ENCODE measurements at regions not wholly inside any gene's neighbourhood (a gene's known extent, or its start where the extent isn't known, plus 50 kb on each side); places are given as distances from the start of the nearest gene placed in this dataset.

DNA sequence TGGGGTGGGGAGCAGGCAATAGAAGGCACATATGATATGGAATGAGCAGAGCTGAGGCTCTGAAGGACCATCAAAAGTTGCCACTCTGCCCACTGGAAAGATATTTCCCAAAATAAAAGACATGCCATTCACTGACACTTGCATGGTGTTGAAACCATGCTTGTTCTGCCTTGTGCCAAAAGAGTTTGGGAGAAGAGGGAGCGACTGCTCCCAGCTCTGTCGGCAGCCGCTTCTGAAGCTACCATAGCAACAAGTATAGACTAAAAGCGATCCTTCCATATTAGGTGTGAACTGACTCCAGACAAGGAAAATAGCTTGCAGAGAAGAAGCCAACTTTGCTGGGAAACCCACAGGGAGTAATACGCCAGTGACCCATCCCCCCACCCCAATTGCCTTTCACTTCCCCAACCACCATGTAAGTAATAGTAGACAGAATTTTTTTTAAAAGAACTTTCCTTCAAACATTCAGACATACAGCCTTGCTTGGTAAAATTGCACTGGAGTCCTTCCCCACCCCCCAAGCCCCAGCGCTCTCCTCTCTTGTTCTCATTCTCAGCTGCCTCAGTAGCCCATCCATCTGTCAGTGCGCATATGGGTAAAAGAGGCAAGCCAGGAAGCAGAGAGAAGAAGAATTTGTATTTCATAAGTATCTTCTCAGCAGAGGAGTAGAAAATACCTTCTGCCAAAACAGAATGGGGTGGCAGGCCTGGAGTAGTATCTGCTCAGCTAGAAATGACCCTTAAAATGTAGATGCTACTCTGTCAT is 263.7 kb downstream of the OMA1 start:
- WGBS, 2 donors (ENCODE audit: low coverage in 1 of 2): 35 to 51% methylated on average over 4 to 5 of the region's 7 CpGs
- no peak overlapping the region for H3K27ac ChIP-seq
- TF ChIP-seq EP300 (IDR thresholded peaks at IDR 0.05) (no peak), POLR2AphosphoS5 (IDR thresholded peaks at IDR 0.05) (no peak), POLR2A (IDR thresholded peaks at IDR 0.05) (no peak)
- TF ChIP-seq, protein P1, sequence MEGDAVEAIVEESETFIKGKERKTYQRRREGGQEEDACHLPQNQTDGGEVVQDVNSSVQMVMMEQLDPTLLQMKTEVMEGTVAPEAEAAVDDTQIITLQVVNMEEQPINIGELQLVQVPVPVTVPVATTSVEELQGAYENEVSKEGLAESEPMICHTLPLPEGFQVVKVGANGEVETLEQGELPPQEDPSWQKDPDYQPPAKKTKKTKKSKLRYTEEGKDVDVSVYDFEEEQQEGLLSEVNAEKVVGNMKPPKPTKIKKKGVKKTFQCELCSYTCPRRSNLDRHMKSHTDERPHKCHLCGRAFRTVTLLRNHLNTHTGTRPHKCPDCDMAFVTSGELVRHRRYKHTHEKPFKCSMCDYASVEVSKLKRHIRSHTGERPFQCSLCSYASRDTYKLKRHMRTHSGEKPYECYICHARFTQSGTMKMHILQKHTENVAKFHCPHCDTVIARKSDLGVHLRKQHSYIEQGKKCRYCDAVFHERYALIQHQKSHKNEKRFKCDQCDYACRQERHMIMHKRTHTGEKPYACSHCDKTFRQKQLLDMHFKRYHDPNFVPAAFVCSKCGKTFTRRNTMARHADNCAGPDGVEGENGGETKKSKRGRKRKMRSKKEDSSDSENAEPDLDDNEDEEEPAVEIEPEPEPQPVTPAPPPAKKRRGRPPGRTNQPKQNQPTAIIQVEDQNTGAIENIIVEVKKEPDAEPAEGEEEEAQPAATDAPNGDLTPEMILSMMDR (IDR thresholded peaks at IDR 0.05): no peak
- no peak for ATAC-seq
- H3K9me3 ChIP-seq: peaks cover 0 to 8% (median 0%) of the 10 kb centered on the region in 3 donors
- H3K4me3 ChIP-seq: no peak overlapping the region
- no peaks in the 10 kb centered on the region for H3K4me1 ChIP-seq
- H3K27me3 ChIP-seq: no peaks in the 10 kb centered on the region
- no peaks in the 10 kb centered on the region for H3K36me3 ChIP-seq

DNA sequence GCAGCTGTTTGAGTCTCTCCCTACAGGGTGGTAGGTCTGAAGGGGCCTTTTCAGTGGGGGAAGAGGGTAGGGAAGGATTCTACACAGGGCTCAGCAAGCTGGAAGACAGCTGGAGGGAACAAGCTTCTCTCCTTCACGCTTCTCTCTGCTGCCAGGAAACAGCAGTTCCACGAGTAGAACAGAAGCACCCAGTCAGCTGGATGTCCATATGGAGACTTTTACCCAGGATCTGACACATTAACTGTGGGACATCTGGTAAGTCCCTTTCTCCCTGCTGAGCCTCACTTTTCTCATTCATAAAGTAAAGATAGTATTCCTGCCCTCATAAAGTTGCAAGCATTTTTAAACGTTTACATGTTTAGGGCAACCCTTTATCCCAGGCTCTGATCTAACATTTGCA is 280.3 kb downstream of the OMA1 start:
- no peak overlapping the region for H3K27ac ChIP-seq
- WGBS, 2 donors (ENCODE audit: low coverage in 1 of 2): 47 to 61% methylated on average over 3 of the region's 3 CpGs
- no peaks in the 10 kb centered on the region for H3K36me3 ChIP-seq
- H3K4me3 ChIP-seq: no peak overlapping the region
- no peaks in the 10 kb centered on the region for H3K9me3 ChIP-seq
- no peak for ATAC-seq
- TF ChIP-seq POLR2AphosphoS5 (IDR thresholded peaks at IDR 0.05): no peak
- no peak for TF ChIP-seq EP300 (IDR thresholded peaks at IDR 0.05)
- no peak for TF ChIP-seq POLR2A (IDR thresholded peaks at IDR 0.05)
- TF ChIP-seq, protein P1 (IDR thresholded peaks at IDR 0.05): no peak
- H3K27me3 ChIP-seq: no peaks in the 10 kb centered on the region
- no peaks in the 10 kb centered on the region for H3K4me1 ChIP-seq

DNA sequence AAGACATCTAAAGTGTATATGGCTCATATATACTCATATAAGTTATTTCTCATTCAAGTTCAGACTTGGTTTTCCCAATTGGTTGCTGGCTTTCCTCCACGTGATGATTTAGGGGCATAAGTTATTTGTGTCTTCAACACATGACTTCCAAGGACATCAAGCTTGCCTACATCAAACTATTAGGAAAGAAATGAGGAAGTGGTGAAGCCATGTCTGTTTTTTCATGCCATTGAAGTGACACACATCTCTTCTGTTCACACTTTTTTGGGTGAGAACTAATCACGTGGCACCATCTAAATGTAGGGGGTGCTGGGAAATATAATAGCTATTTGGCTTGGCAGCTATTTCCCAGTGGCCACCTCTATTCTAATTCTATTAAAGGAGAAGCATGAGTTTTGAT is 282.1 kb downstream of the OMA1 start:
- WGBS, 2 donors (ENCODE audit: low coverage in 1 of 2): 38 to 59% methylated on average over 1 to 2 of the region's 2 CpGs
- Histone ChIP-seq H3K36me3 (no peaks in the 10 kb centered on the region), H3K4me1 (no peaks in the 10 kb centered on the region), H3K27ac (no peak overlapping the region), H3K27me3 (no peaks in the 10 kb centered on the region), H3K4me3 (no peak overlapping the region), H3K9me3 (no peaks in the 10 kb centered on the region)
- TF ChIP-seq POLR2AphosphoS5 (IDR thresholded peaks at IDR 0.05) (no peak), EP300 (IDR thresholded peaks at IDR 0.05) (no peak), POLR2A (IDR thresholded peaks at IDR 0.05) (no peak)
- TF ChIP-seq, protein P1 (IDR thresholded peaks at IDR 0.05): no peak
- no peak for ATAC-seq

DNA sequence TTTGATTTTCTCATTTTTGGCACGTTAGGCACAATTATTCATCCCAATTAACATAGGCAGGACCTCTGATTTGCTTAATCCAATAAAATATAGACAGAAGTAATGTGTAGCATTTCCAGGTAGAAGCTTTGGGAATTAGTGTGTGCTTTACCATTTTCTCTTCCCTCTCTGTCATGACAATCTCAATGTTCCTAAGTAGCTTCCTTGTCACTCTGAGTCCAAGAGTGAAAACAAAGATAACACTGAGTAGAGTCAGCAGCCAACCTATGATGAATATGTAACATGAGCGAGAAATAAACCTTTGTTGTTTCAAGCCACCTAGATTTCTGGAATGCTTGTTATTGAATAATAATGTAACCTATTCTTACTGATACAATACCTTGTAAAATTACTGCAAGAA is 283.8 kb downstream of the OMA1 start:
- Histone ChIP-seq H3K9me3 (no peaks in the 10 kb centered on the region), H3K4me1 (no peaks in the 10 kb centered on the region), H3K36me3 (no peaks in the 10 kb centered on the region), H3K27ac (no peak overlapping the region), H3K27me3 (no peaks in the 10 kb centered on the region), H3K4me3 (no peak overlapping the region)
- TF ChIP-seq POLR2AphosphoS5 (IDR thresholded peaks at IDR 0.05): no peak
- no peak for TF ChIP-seq EP300 (IDR thresholded peaks at IDR 0.05)
- TF ChIP-seq, protein P1 (IDR thresholded peaks at IDR 0.05): no peak
- no peak for TF ChIP-seq POLR2A (IDR thresholded peaks at IDR 0.05)
- ATAC-seq: no peak
- 70% methylated on average over 2 of the region's 2 CpGs for WGBS, 2 donors (ENCODE audit: low coverage in 1 of 2)

DNA sequence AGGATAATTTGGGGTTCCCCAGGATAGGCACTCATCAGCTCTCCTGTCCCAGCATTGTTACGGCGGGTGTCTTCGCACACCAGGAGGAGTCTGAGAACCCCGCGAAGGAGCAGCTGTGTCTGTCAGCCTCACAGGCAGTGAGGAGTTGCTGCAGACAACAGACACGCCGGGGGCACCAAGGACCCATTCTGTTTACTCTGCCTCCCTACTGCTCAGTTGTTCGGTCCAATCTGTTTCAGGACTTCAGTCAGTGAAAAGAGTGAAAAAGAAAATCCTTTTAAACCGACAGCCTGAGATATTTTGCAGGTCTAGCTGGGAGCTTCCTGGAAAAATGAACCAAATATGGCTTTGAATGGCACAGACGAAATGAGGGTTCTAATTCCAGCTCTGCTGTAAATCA is 288.4 kb downstream of the OMA1 start:
- no peak overlapping the region for H3K4me3 ChIP-seq
- H3K27me3 ChIP-seq: no peaks in the 10 kb centered on the region
- TF ChIP-seq, protein P1 (IDR thresholded peaks at IDR 0.05): no peak
- no peaks in the 10 kb centered on the region for H3K4me1 ChIP-seq
- H3K9me3 ChIP-seq: peaks cover 0 to 5% (median 0%) of the 10 kb centered on the region in 3 donors
- no peak for ATAC-seq
- H3K36me3 ChIP-seq: no peaks in the 10 kb centered on the region
- 56 to 83% methylated on average over 2 to 5 of the region's 10 CpGs for WGBS, 2 donors (ENCODE audit: low coverage in 1 of 2)
- H3K27ac ChIP-seq: no peak overlapping the region
